Neural crest cell (in vitro differentiated cells): ENCODE measurements at regions not wholly inside any gene's neighbourhood (a gene's known extent, or its start where the extent isn't known, plus 50 kb on each side); places are given as distances from the start of the nearest gene placed in this dataset.
"Not testable (repeated sequence)": the region's sequence is repeated elsewhere in the genome, so short reads cannot be mapped to it uniquely, and the experiment has no call there.

ENCODE experiments used
- DNase-seq: peaks from one replicate; pipeline ENCODE4 v3.0.0; 2021; ENCODE audit warnings: low read depth, mixed read lengths, low spot score
- H3K27ac Mint-ChIP-seq: one replicate; pipeline ENCODE4 v1.8.0; 2021; ENCODE audit warnings: mild to moderate bottlenecking, mixed read lengths; ENCODE audit not compliant: unreplicated experiment
- H3K27me3 Mint-ChIP-seq: 2 replicates; pipeline ENCODE4 v1.8.0; 2021; ENCODE audit warnings: low read depth, mild to moderate bottlenecking, mixed read lengths
- H3K36me3 Mint-ChIP-seq: 2 replicates; pipeline ENCODE4 v1.8.0; 2021; ENCODE audit warnings: low read depth, mild to moderate bottlenecking, mixed read lengths
- H3K4me1 Mint-ChIP-seq: 2 replicates; pipeline ENCODE4 v1.8.0; 2021; ENCODE audit warnings: mixed read lengths
- H3K4me3 Mint-ChIP-seq: one replicate; pipeline ENCODE4 v1.8.0; 2021; ENCODE audit warnings: mild to moderate bottlenecking, mixed read lengths
- H3K9me3 Mint-ChIP-seq: 2 replicates; pipeline ENCODE4 v1.8.0; 2021; ENCODE audit warnings: mixed read lengths
- CTCF ChIP-seq: fragments of 200-600 bp; sonication (generic); conservative IDR thresholded peaks from 2 replicates; pipeline ENCODE4 v1.5.0; 2021; ENCODE audit warnings: antibody characterized with exemption, mild to moderate bottlenecking

- no peak for DNase-seq
- Mint-ChIP-seq H3K27me3 (no peaks in the 10 kb centered on the region), H3K27ac (no peak overlapping the region), H3K4me3 (no peak overlapping the region), H3K9me3 (peaks cover 3% of the 10 kb centered on the region), H3K4me1 (no peaks in the 10 kb centered on the region), H3K36me3 (no peaks in the 10 kb centered on the region)
- no peak for TF ChIP-seq CTCF
Observed at GRCh38 chr12:127149226-127149964, 1117.6 kb upstream of the TMEM132C start.

- Mint-ChIP-seq H3K4me1 (no peaks in the 10 kb centered on the region), H3K36me3 (no peaks in the 10 kb centered on the region), H3K4me3 (no peak overlapping the region), H3K27me3 (no peaks in the 10 kb centered on the region), H3K27ac (no peak overlapping the region), H3K9me3 (peaks cover 3% of the 10 kb centered on the region)
- DNase-seq = no peak
- TF ChIP-seq CTCF = no peak
Observed at GRCh38 chr12:127150028-127150427, 1116.9 kb upstream of the TMEM132C start.

- Mint-ChIP-seq H3K4me3 (no peak overlapping the region), H3K27ac (no peak overlapping the region), H3K36me3 (no peaks in the 10 kb centered on the region), H3K27me3 (no peaks in the 10 kb centered on the region), H3K9me3 (peaks cover 3% of the 10 kb centered on the region), H3K4me1 (no peaks in the 10 kb centered on the region)
- TF ChIP-seq CTCF = no peak
- DNase-seq = no peak
Observed at GRCh38 chr12:127150479-127150878, 1116.5 kb upstream of the TMEM132C start.

- H3K27me3 Mint-ChIP-seq = no peaks in the 10 kb centered on the region
Observed at GRCh38 chr12:127150956-127151355, 1116.0 kb upstream of the TMEM132C start.

GRCh38 chr12:127153996-127154395 lies 1113.0 kb upstream of the TMEM132C start:
- Mint-ChIP-seq H3K27me3 (no peaks in the 10 kb centered on the region), H3K4me1 (no peaks in the 10 kb centered on the region), H3K27ac (no peak overlapping the region), H3K4me3 (no peak overlapping the region), H3K36me3 (no peaks in the 10 kb centered on the region), H3K9me3 (peaks cover 2% of the 10 kb centered on the region)
- TF ChIP-seq CTCF = no peak
- no peak for DNase-seq

More at GRCh38 chr12:127150956-127151355, 1116.0 kb upstream of the TMEM132C start:
- no peak for TF ChIP-seq CTCF
- Mint-ChIP-seq H3K27ac (no peak overlapping the region), H3K4me1 (no peaks in the 10 kb centered on the region), H3K9me3 (peaks cover 3% of the 10 kb centered on the region), H3K36me3 (no peaks in the 10 kb centered on the region), H3K4me3 (no peak overlapping the region)
- DNase-seq = no peak

- not testable (repeated sequence) for H3K36me3 Mint-ChIP-seq, H3K4me3 Mint-ChIP-seq, H3K9me3 Mint-ChIP-seq, H3K27ac Mint-ChIP-seq, DNase-seq, H3K4me1 Mint-ChIP-seq, H3K27me3 Mint-ChIP-seq
Observed at GRCh38 chr12:127154830-127155229, 1112.1 kb upstream of the TMEM132C start.

GRCh38 chr12:127155935-127156619 lies 1110.9 kb upstream of the TMEM132C start:
- not testable (repeated sequence) for DNase-seq, H3K9me3 Mint-ChIP-seq, H3K4me3 Mint-ChIP-seq, H3K27me3 Mint-ChIP-seq, H3K4me1 Mint-ChIP-seq, H3K36me3 Mint-ChIP-seq, H3K27ac Mint-ChIP-seq

- H3K27ac Mint-ChIP-seq, H3K4me1 Mint-ChIP-seq, H3K9me3 Mint-ChIP-seq, H3K4me3 Mint-ChIP-seq, H3K36me3 Mint-ChIP-seq, DNase-seq, H3K27me3 Mint-ChIP-seq: not testable (repeated sequence)
Observed at GRCh38 chr12:127157501-127158366, 1109.2 kb upstream of the TMEM132C start.
